ENCODE measurements at regions not wholly inside any gene's neighbourhood (a gene's known extent, or its start where the extent isn't known, plus 50 kb on each side); places are given as distances from the start of the nearest gene placed in this dataset.
"Not testable (repeated sequence)": the region's sequence is repeated elsewhere in the genome, so short reads cannot be mapped to it uniquely, and the experiment has no call there.

GRCh38 chr1:199495432-199495831 lies 532.1 kb upstream of the NR5A2 start:
- FAIRE-seq (no peak), DNase-seq (ENCODE audit: insufficient read length, low spot score) (no peak)
- TF ChIP-seq PAX5 (IDR thresholded peaks at IDR 0.05; ENCODE audit: insufficient read depth, low read length, severe bottlenecking): no peak
- TF ChIP-seq SPI1 (IDR thresholded peaks at IDR 0.05; ENCODE audit: low read depth, low read length): no peak
- no peak for TF ChIP-seq POLR2AphosphoS5 (IDR thresholded peaks at IDR 0.05; ENCODE audit: low read depth, low read length)
- TF ChIP-seq POU2F2 (IDR thresholded peaks at IDR 0.05; ENCODE audit: low read depth, low read length): no peak
- TF ChIP-seq POLR2A (IDR thresholded peaks at IDR 0.05; ENCODE audit: low read depth, low read length): no peak
- TF ChIP-seq TAF1 (IDR thresholded peaks at IDR 0.05; ENCODE audit: low read depth, low read length): no peak

- peak; percentile 89 for TF ChIP-seq SPI1 (IDR thresholded peaks at IDR 0.05; ENCODE audit: low read depth, low read length)
- FAIRE-seq; DNase-seq (ENCODE audit: insufficient read length, low spot score): not testable (repeated sequence)
Observed at GRCh38 chr1:199498802-199499201, 528.7 kb upstream of the NR5A2 start.

GRCh38 chr1:199508072-199508471 lies 519.4 kb upstream of the NR5A2 start:
- no peak for DNase-seq (ENCODE audit: insufficient read length, low spot score)
- FAIRE-seq: no peak
- TF ChIP-seq SPI1 (IDR thresholded peaks at IDR 0.05; ENCODE audit: low read depth, low read length) (no peak), PAX5 (IDR thresholded peaks at IDR 0.05; ENCODE audit: insufficient read depth, low read length, severe bottlenecking) (no peak), POLR2AphosphoS5 (IDR thresholded peaks at IDR 0.05; ENCODE audit: low read depth, low read length) (no peak), TAF1 (IDR thresholded peaks at IDR 0.05; ENCODE audit: low read depth, low read length) (no peak), POLR2A (IDR thresholded peaks at IDR 0.05; ENCODE audit: low read depth, low read length) (no peak), POU2F2 (IDR thresholded peaks at IDR 0.05; ENCODE audit: low read depth, low read length) (no peak)

GRCh38 chr1:199508653-199509052 lies 518.9 kb upstream of the NR5A2 start:
- FAIRE-seq (no peak), DNase-seq (ENCODE audit: insufficient read length, low spot score) (no peak)
- TF ChIP-seq POU2F2 (IDR thresholded peaks at IDR 0.05; ENCODE audit: low read depth, low read length) (no peak), SPI1 (IDR thresholded peaks at IDR 0.05; ENCODE audit: low read depth, low read length) (no peak), TAF1 (IDR thresholded peaks at IDR 0.05; ENCODE audit: low read depth, low read length) (no peak), POLR2AphosphoS5 (IDR thresholded peaks at IDR 0.05; ENCODE audit: low read depth, low read length) (no peak), PAX5 (IDR thresholded peaks at IDR 0.05; ENCODE audit: insufficient read depth, low read length, severe bottlenecking) (no peak), POLR2A (IDR thresholded peaks at IDR 0.05; ENCODE audit: low read depth, low read length) (no peak)

GRCh38 chr1:199509456-199509855 lies 518.1 kb upstream of the NR5A2 start:
- DNase-seq (ENCODE audit: insufficient read length, low spot score) (no peak), FAIRE-seq (no peak)
- TF ChIP-seq POU2F2 (IDR thresholded peaks at IDR 0.05; ENCODE audit: low read depth, low read length) (no peak), PAX5 (IDR thresholded peaks at IDR 0.05; ENCODE audit: insufficient read depth, low read length, severe bottlenecking) (no peak), TAF1 (IDR thresholded peaks at IDR 0.05; ENCODE audit: low read depth, low read length) (no peak), POLR2AphosphoS5 (IDR thresholded peaks at IDR 0.05; ENCODE audit: low read depth, low read length) (no peak), POLR2A (IDR thresholded peaks at IDR 0.05; ENCODE audit: low read depth, low read length) (no peak), SPI1 (IDR thresholded peaks at IDR 0.05; ENCODE audit: low read depth, low read length) (no peak)

- TF ChIP-seq TAF1 (IDR thresholded peaks at IDR 0.05; ENCODE audit: low read depth, low read length) (no peak), POU2F2 (IDR thresholded peaks at IDR 0.05; ENCODE audit: low read depth, low read length) (peak; percentile 83)
- FAIRE-seq (peak; percentile 87), DNase-seq (ENCODE audit: insufficient read length, low spot score) (no peak)
Observed at GRCh38 chr1:199510314-199510713, 517.2 kb upstream of the NR5A2 start.

GRCh38 chr1:199512037-199512710 lies 515.3 kb upstream of the NR5A2 start:
- DNase-seq (ENCODE audit: insufficient read length, low spot score) (no peak), FAIRE-seq (no peak)
- TF ChIP-seq SPI1 (IDR thresholded peaks at IDR 0.05; ENCODE audit: low read depth, low read length) (no peak), POLR2A (IDR thresholded peaks at IDR 0.05; ENCODE audit: low read depth, low read length) (no peak), POLR2AphosphoS5 (IDR thresholded peaks at IDR 0.05; ENCODE audit: low read depth, low read length) (no peak), TAF1 (IDR thresholded peaks at IDR 0.05; ENCODE audit: low read depth, low read length) (no peak), POU2F2 (IDR thresholded peaks at IDR 0.05; ENCODE audit: low read depth, low read length) (no peak), PAX5 (IDR thresholded peaks at IDR 0.05; ENCODE audit: insufficient read depth, low read length, severe bottlenecking) (no peak)

GRCh38 chr1:199515261-199515660 lies 512.2 kb upstream of the NR5A2 start:
- FAIRE-seq: no peak
- DNase-seq (ENCODE audit: insufficient read length, low spot score): no peak
- TF ChIP-seq PAX5 (IDR thresholded peaks at IDR 0.05; ENCODE audit: insufficient read depth, low read length, severe bottlenecking) (no peak), TAF1 (IDR thresholded peaks at IDR 0.05; ENCODE audit: low read depth, low read length) (no peak), POLR2A (IDR thresholded peaks at IDR 0.05; ENCODE audit: low read depth, low read length) (no peak), POU2F2 (IDR thresholded peaks at IDR 0.05; ENCODE audit: low read depth, low read length) (no peak), SPI1 (IDR thresholded peaks at IDR 0.05; ENCODE audit: low read depth, low read length) (no peak), POLR2AphosphoS5 (IDR thresholded peaks at IDR 0.05; ENCODE audit: low read depth, low read length) (no peak)

GRCh38 chr1:199522338-199522737 lies 505.2 kb upstream of the NR5A2 start:
- FAIRE-seq (no peak), DNase-seq (ENCODE audit: insufficient read length, low spot score) (no peak)
- no peak for TF ChIP-seq PAX5 (IDR thresholded peaks at IDR 0.05; ENCODE audit: insufficient read depth, low read length, severe bottlenecking)
- no peak for TF ChIP-seq POU2F2 (IDR thresholded peaks at IDR 0.05; ENCODE audit: low read depth, low read length)
- no peak for TF ChIP-seq POLR2A (IDR thresholded peaks at IDR 0.05; ENCODE audit: low read depth, low read length)
- TF ChIP-seq SPI1 (IDR thresholded peaks at IDR 0.05; ENCODE audit: low read depth, low read length): no peak
- no peak for TF ChIP-seq TAF1 (IDR thresholded peaks at IDR 0.05; ENCODE audit: low read depth, low read length)
- TF ChIP-seq POLR2AphosphoS5 (IDR thresholded peaks at IDR 0.05; ENCODE audit: low read depth, low read length): no peak

- no peak for FAIRE-seq
- DNase-seq (ENCODE audit: insufficient read length, low spot score): no peak
- TF ChIP-seq POLR2AphosphoS5 (IDR thresholded peaks at IDR 0.05; ENCODE audit: low read depth, low read length) (no peak), TAF1 (IDR thresholded peaks at IDR 0.05; ENCODE audit: low read depth, low read length) (no peak), POLR2A (IDR thresholded peaks at IDR 0.05; ENCODE audit: low read depth, low read length) (no peak), PAX5 (IDR thresholded peaks at IDR 0.05; ENCODE audit: insufficient read depth, low read length, severe bottlenecking) (no peak), SPI1 (IDR thresholded peaks at IDR 0.05; ENCODE audit: low read depth, low read length) (no peak), POU2F2 (IDR thresholded peaks at IDR 0.05; ENCODE audit: low read depth, low read length) (no peak)
Observed at GRCh38 chr1:199522936-199523335, 504.6 kb upstream of the NR5A2 start.
